GM12864 (cell line): ENCODE measurements at regions not wholly inside any gene's neighbourhood (a gene's known extent, or its start where the extent isn't known, plus 50 kb on each side); places are given as distances from the start of the nearest gene placed in this dataset.

Source experiments
- DNase-seq: peaks from one replicate; pipeline ENCODE4 v3.0.0-alpha.2; 2011; ENCODE audit warnings: low read depth
- H3K4me3 ChIP-seq: 2 replicates; pipeline ENCODE4 v1.5.1; 2011; ENCODE audit warnings: mild to moderate bottlenecking, low read depth, low read length, control low read depth
- TF ChIP-seq, protein P1 (sequence below): IDR thresholded peaks from 2 replicates; pipeline ENCODE4 v1.5.1; 2011; ENCODE audit warnings: low read depth, mild to moderate bottlenecking, moderate library complexity, low read length, control low read depth, inconsistent platforms; ENCODE audit errors: missing control alignments

DNA sequence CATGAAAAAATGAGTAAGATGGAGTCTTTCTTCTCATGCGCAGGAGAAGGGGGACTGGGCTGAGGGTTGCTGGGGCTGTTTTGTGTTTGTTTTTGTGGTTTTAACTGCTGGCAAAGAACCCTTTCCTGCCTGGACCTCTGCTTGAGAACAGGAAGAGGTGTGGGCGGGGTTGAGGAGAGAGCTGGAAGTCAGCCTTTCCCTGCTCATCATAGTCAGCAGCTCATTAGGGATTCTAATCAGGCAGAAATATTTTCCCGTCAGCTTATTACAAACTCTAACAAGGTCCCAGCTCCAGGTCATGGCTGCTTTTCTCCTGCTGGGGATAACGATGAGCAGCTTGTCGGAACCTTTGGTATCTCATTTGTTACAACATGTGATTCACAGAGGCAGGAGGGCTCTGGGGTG lies 185.0 kb upstream of the NRXN3 start:
- TF ChIP-seq, protein P1, sequence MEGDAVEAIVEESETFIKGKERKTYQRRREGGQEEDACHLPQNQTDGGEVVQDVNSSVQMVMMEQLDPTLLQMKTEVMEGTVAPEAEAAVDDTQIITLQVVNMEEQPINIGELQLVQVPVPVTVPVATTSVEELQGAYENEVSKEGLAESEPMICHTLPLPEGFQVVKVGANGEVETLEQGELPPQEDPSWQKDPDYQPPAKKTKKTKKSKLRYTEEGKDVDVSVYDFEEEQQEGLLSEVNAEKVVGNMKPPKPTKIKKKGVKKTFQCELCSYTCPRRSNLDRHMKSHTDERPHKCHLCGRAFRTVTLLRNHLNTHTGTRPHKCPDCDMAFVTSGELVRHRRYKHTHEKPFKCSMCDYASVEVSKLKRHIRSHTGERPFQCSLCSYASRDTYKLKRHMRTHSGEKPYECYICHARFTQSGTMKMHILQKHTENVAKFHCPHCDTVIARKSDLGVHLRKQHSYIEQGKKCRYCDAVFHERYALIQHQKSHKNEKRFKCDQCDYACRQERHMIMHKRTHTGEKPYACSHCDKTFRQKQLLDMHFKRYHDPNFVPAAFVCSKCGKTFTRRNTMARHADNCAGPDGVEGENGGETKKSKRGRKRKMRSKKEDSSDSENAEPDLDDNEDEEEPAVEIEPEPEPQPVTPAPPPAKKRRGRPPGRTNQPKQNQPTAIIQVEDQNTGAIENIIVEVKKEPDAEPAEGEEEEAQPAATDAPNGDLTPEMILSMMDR: no peak
- no peak for DNase-seq
- H3K4me3 ChIP-seq: no peak overlapping the region

DNA sequence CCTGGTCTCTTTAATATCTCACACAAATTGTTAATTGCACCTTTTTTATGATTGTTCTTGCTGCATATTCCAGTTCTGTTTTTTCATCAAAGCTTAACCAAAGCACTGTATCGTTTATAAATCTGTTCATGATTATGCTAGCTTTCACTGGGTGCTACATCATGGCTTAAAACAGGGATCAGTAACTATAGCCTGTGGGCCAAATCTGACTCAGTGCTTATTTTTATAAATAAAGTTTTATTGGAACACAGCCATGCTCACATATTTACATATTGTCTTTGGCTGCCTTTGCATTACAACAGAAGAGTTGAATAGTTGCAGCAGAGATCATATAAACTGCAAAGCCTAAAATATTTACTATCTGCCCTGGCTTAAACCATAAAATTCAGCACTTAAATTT lies 183.4 kb upstream of the NRXN3 start:
- H3K4me3 ChIP-seq: no peak overlapping the region
- TF ChIP-seq, protein P1: no peak
- DNase-seq: no peak

GRCh38 chr14:77988096-77988870 lies 181.9 kb upstream of the NRXN3 start:
- TF ChIP-seq, protein P1: no peak
- H3K4me3 ChIP-seq: no peak overlapping the region
- DNase-seq: no peak

- TF ChIP-seq, protein P1: no peak
- no peak for DNase-seq
- no peak overlapping the region for H3K4me3 ChIP-seq
Observed at GRCh38 chr14:77988970-77989369, 181.2 kb upstream of the NRXN3 start.

- H3K4me3 ChIP-seq: no peak overlapping the region
- TF ChIP-seq, protein P1: no peak
- no peak for DNase-seq
Observed at GRCh38 chr14:77989441-77989991, 180.7 kb upstream of the NRXN3 start.

- TF ChIP-seq, protein P1: no peak
- no peak for DNase-seq
- H3K4me3 ChIP-seq: no peak overlapping the region
Observed at GRCh38 chr14:77990337-77990736, 179.8 kb upstream of the NRXN3 start.
